Thoracic aorta (tissue), 2 donors: ENCODE measurements at regions not wholly inside any gene's neighbourhood (a gene's known extent, or its start where the extent isn't known, plus 50 kb on each side); places are given as distances from the start of the nearest gene placed in this dataset.
A peak's percentile ranks its signal among the peaks of the same experiment; 100 is the strongest.
"Not testable (repeated sequence)": the region's sequence is repeated elsewhere in the genome, so short reads cannot be mapped to it uniquely, and the experiment has no call there.

Experiments used
- ATAC-seq: fragments of 150-250 bp; one replicate; pipeline ENCODE4 v1.8.0; 2017; ENCODE audit warnings: low read depth; ENCODE audit not compliant: insufficient number of reproducible peaks, low FRiP score
- DNase-seq: peaks from one replicate; pipeline ENCODE4 v3.0.0-alpha.2; 2020; ENCODE audit warnings: low spot score
- H3K27ac ChIP-seq, 2 donors: fragments of 200-600 bp; sonication (generic); 1 replicate in 1 of 2; 2 replicates in 1 of 2; pipeline ENCODE4 v1.5.1; 2016; ENCODE audit warnings: mild to moderate bottlenecking in 2 of 2, moderate library complexity in 2 of 2
- H3K27me3 ChIP-seq: fragments of 200-600 bp; sonication (generic); replicated peaks from 2 replicates; pipeline ENCODE4 v1.6.0; 2016; ENCODE audit warnings: mild to moderate bottlenecking; ENCODE audit not compliant: insufficient read depth
- H3K36me3 ChIP-seq: fragments of 200-600 bp; sonication (generic); one replicate; pipeline ENCODE4 v1.5.1; 2016
- H3K4me1 ChIP-seq, 2 donors: fragments of 200-600 bp; sonication (generic); 1 replicate in 1 of 2; 2 replicates in 1 of 2; pipeline versions ENCODE4 v1.5.1 to v1.6.0; 2016; ENCODE audit warnings: low read depth in 2 of 2, mild to moderate bottlenecking in 1 of 2; ENCODE audit not compliant: control insufficient read depth in 1 of 2
- H3K4me3 ChIP-seq: fragments of 200-600 bp; sonication (generic); 2 replicates; pipeline ENCODE4 v1.5.1; 2016; ENCODE audit warnings: mild to moderate bottlenecking
- H3K9me3 ChIP-seq: fragments of 200-600 bp; sonication (generic); 2 replicates; pipeline ENCODE4 v1.5.1; 2016
- CTCF ChIP-seq: fragments of 200-600 bp; sonication (generic); IDR thresholded peaks from one replicate; pipeline ENCODE4 v1.5.1; 2019; ENCODE audit warnings: antibody characterized with exemption

GRCh38 chr12:65742018-65743010 lies 82.0 kb upstream of the HMGA2 start:
- Histone ChIP-seq H3K4me3 (peak overlapping the region; percentile 64), H3K36me3 (no peaks in the 10 kb centered on the region), H3K9me3 (no peaks in the 10 kb centered on the region), H3K27ac (no peak overlapping the region), H3K27me3 (no peaks in the 10 kb centered on the region), H3K4me1 (peaks cover 8 to 11% of the 10 kb centered on the region in 2 donors)
- ATAC-seq (no peak), DNase-seq (no peak)
- TF ChIP-seq CTCF, result no peak

- not testable (repeated sequence) for DNase-seq, H3K4me3 ChIP-seq, H3K27ac ChIP-seq, ATAC-seq, H3K9me3 ChIP-seq, H3K36me3 ChIP-seq, H3K27me3 ChIP-seq
- peaks cover 8 to 11% of the 10 kb centered on the region in 2 donors for H3K4me1 ChIP-seq
These were observed 79.9 kb upstream of the HMGA2 start for GRCh38 chr12:65744236-65744840.

- H3K9me3 ChIP-seq, result no peaks in the 10 kb centered on the region
- H3K36me3 ChIP-seq, result no peaks in the 10 kb centered on the region
- no peak overlapping the region for H3K4me3 ChIP-seq
- DNase-seq (no peak), ATAC-seq (no peak)
- TF ChIP-seq CTCF, result no peak
- no peaks in the 10 kb centered on the region for H3K27me3 ChIP-seq
- H3K4me1 ChIP-seq, result peaks cover under 1 to 4% of the 10 kb centered on the region in 2 donors
- no peak overlapping the region for H3K27ac ChIP-seq
These were observed 76.9 kb upstream of the HMGA2 start for GRCh38 chr12:65747338-65747737.

GRCh38 chr12:65748332-65748731 lies 76.0 kb upstream of the HMGA2 start:
- Histone ChIP-seq H3K4me3 (no peak overlapping the region), H3K4me1 (no peaks in the 10 kb centered on the region), H3K27ac (no peak overlapping the region), H3K36me3 (no peaks in the 10 kb centered on the region), H3K9me3 (no peaks in the 10 kb centered on the region), H3K27me3 (no peaks in the 10 kb centered on the region)
- TF ChIP-seq CTCF, result no peak
- no peak for ATAC-seq
- no peak for DNase-seq

GRCh38 chr12:65754290-65754689 lies 70.0 kb upstream of the HMGA2 start:
- no peak for ATAC-seq

More at GRCh38 chr12:65754290-65754689, 70.0 kb upstream of the HMGA2 start:
- Histone ChIP-seq H3K36me3 (no peaks in the 10 kb centered on the region), H3K27ac (no peak overlapping the region), H3K4me3 (no peak overlapping the region), H3K9me3 (no peaks in the 10 kb centered on the region), H3K27me3 (no peaks in the 10 kb centered on the region), H3K4me1 (no peaks in the 10 kb centered on the region)
- DNase-seq, result no peak
- TF ChIP-seq CTCF, result no peak
